ENCODE measurements at regions not wholly inside any gene's neighbourhood (a gene's known extent, or its start where the extent isn't known, plus 50 kb on each side); places are given as distances from the start of the nearest gene placed in this dataset.

DNA sequence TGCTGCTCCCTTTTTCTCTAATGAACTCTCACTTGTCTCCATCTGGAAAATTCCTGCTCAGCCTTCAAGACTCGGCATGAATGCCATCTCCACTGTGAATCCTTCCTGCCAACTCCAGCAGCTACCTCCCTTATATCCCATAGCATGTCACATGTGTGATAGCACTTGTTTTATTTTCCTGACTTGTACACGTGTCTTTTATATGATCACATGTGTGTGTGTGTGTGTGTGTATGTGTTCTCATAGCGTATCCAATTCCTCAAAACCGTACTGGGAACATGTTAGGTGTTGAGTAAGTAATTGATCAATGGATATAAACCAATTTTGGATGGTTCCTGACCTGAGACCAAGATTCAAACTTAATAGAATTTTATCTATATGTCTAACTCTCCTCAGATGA lies 1107.7 kb downstream of the GALC start:
- TF ChIP-seq, protein P1, sequence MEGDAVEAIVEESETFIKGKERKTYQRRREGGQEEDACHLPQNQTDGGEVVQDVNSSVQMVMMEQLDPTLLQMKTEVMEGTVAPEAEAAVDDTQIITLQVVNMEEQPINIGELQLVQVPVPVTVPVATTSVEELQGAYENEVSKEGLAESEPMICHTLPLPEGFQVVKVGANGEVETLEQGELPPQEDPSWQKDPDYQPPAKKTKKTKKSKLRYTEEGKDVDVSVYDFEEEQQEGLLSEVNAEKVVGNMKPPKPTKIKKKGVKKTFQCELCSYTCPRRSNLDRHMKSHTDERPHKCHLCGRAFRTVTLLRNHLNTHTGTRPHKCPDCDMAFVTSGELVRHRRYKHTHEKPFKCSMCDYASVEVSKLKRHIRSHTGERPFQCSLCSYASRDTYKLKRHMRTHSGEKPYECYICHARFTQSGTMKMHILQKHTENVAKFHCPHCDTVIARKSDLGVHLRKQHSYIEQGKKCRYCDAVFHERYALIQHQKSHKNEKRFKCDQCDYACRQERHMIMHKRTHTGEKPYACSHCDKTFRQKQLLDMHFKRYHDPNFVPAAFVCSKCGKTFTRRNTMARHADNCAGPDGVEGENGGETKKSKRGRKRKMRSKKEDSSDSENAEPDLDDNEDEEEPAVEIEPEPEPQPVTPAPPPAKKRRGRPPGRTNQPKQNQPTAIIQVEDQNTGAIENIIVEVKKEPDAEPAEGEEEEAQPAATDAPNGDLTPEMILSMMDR (IDR thresholded peaks at IDR 0.05) = no peak
- Mint-ChIP-seq H3K36me3 (ENCODE audit: low read depth) (peaks cover 12% of the 10 kb centered on the region), H3K27me3 (ENCODE audit: insufficient read depth) (peaks cover 1% of the 10 kb centered on the region; the same call in 1 of the 2 replicates), H3K9me3 (peaks cover 11% of the 10 kb centered on the region), H3K27ac (no peak overlapping the region), H3K4me1 (ENCODE audit: low read depth) (peaks cover 7% of the 10 kb centered on the region), H3K4me3 (no peak overlapping the region)
- no peak for DNase-seq

DNA sequence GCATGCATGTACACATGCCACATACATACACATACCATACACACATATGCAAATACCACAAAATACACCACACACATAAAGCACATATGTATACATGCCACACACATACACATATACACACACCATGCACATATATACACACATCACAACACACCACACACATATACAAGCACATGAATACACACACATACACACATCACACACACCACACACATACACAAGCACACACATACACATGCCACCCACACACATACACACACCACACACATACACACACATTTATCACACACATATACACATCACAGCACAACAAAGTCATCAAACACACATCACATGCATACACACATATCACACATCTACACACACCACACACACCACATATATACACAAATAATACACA lies 1108.5 kb downstream of the GALC start:
- Mint-ChIP-seq H3K9me3 (peaks cover 11% of the 10 kb centered on the region), H3K27ac (no peak overlapping the region), H3K4me1 (ENCODE audit: low read depth) (no peaks in the 10 kb centered on the region), H3K27me3 (ENCODE audit: insufficient read depth) (peaks cover 1% of the 10 kb centered on the region; the same call in 1 of the 2 replicates), H3K36me3 (ENCODE audit: low read depth) (peaks cover 9% of the 10 kb centered on the region), H3K4me3 (no peak overlapping the region)
- TF ChIP-seq, protein P1 (IDR thresholded peaks at IDR 0.05) = no peak
- no peak for DNase-seq

DNA sequence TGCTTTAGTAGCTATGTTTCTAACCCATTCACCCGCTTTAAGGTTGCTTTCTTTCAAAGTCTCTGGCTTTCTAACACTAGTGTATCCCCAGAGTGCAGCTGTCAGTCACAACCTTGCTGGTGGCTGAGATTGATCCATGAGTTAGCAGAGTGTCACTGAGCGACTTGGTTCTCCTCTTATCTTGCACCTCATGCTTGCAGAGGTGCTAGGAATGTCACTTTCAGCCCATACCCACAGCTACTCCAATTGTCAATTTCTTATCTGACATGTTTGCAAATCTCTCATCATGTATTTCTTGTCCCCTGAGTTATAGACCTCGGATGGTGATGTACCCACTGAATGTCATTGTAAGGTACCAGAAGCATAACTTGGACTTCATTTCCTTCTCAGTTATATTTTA lies 1110.2 kb downstream of the GALC start:
- no peak overlapping the region for H3K4me3 Mint-ChIP-seq
- H3K4me1 Mint-ChIP-seq (ENCODE audit: low read depth) = no peaks in the 10 kb centered on the region
- no peak overlapping the region for H3K27ac Mint-ChIP-seq
- TF ChIP-seq, protein P1 (IDR thresholded peaks at IDR 0.05) = no peak
- peaks cover 1% of the 10 kb centered on the region; the same call in 1 of the 2 replicates for H3K27me3 Mint-ChIP-seq (ENCODE audit: insufficient read depth)
- peaks cover 5% of the 10 kb centered on the region for H3K36me3 Mint-ChIP-seq (ENCODE audit: low read depth)
- H3K9me3 Mint-ChIP-seq = peaks cover 4% of the 10 kb centered on the region
- no peak for DNase-seq

DNA sequence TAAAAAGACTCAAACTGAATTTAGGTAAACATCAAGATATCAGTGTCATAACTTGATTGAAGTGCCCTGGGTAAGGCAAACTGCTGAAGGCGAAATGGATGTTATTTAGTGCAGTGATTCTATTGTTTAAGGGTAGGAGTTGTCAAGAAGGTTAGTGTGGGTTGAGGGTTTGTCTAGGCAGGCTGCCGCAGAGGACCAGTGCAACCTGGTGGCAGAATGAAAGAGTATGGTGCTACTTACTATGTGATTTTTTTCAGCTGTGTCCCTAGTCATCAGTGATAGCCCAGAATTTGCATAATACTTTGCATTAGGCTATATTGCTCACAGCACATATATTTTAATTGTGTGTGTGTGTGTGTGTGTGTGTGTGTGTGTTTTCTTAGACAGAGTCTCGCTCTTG lies 1127.0 kb downstream of the GALC start:
- Mint-ChIP-seq H3K36me3 (ENCODE audit: low read depth) (peaks cover under 1% of the 10 kb centered on the region; the same call in 1 of the 2 replicates), H3K27me3 (ENCODE audit: insufficient read depth) (0 out of 2 replicates have a peak, but pooled peaks cover 2% of the 10 kb centered on the region), H3K9me3 (no peaks in the 10 kb centered on the region), H3K27ac (no peak overlapping the region), H3K4me3 (no peak overlapping the region), H3K4me1 (ENCODE audit: low read depth) (peaks cover 3% of the 10 kb centered on the region; the same call in 1 of the 2 replicates)
- no peak for DNase-seq
- TF ChIP-seq, protein P1 (IDR thresholded peaks at IDR 0.05) = no peak

DNA sequence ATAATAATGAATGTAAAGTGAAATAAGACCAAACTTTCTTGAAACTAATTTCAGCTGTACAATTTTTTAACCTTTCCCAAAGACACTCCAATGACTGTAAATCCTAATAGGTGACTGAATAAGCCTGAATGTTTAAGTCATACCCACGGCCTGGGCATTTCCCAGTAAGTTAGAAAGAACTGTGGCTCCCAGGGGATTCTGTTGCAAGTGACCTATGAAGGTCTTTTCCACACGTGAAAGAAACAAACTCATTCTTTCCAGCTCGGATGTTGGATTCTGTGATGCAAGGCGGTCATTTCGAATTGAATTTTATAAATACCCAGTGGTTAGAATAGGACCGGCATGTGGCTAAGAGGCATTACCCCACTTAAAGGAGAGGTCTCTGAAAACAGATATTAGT lies 1134.4 kb downstream of the GALC start:
- DNase-seq = no peak
- no peaks in the 10 kb centered on the region for H3K27me3 Mint-ChIP-seq (ENCODE audit: insufficient read depth)
- TF ChIP-seq, protein P1 (IDR thresholded peaks at IDR 0.05) = no peak
- H3K9me3 Mint-ChIP-seq = no peaks in the 10 kb centered on the region
- H3K27ac Mint-ChIP-seq = peak overlapping the region; percentile 62
- H3K4me1 Mint-ChIP-seq (ENCODE audit: low read depth) = peaks cover 45% of the 10 kb centered on the region
- peaks cover 12% of the 10 kb centered on the region; the same call in 1 of the 2 replicates for H3K36me3 Mint-ChIP-seq (ENCODE audit: low read depth)
- H3K4me3 Mint-ChIP-seq = no peak overlapping the region

DNA sequence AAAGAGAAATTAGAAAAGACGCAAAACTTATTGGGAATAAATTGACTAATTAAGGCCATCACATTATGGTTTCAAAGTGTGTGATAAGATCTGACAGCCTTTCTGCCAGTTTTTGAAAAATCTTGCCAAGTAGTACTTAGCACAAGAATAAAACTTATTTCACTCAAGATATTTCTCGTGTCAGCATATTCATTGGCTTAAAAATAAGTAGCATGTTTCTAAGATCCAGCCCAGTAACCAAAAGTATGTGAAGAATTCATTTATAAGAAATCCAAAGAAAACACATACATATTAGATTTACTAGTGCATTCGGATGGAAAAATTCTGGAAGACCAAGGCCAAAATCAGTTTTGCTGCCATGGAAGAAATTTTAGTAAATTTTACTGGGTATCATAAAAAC lies 1135.0 kb downstream of the GALC start:
- no peaks in the 10 kb centered on the region for H3K9me3 Mint-ChIP-seq
- TF ChIP-seq, protein P1 (IDR thresholded peaks at IDR 0.05) = no peak
- no peak overlapping the region for H3K4me3 Mint-ChIP-seq
- peak; percentile 57 for DNase-seq
- H3K36me3 Mint-ChIP-seq (ENCODE audit: low read depth) = peaks cover 15% of the 10 kb centered on the region; the same call in 1 of the 2 replicates
- H3K4me1 Mint-ChIP-seq (ENCODE audit: low read depth) = peaks cover 51% of the 10 kb centered on the region
- peak overlapping the region; percentile 62 for H3K27ac Mint-ChIP-seq
- no peaks in the 10 kb centered on the region for H3K27me3 Mint-ChIP-seq (ENCODE audit: insufficient read depth)
